D341Med (cell line): ENCODE measurements at regions not wholly inside any gene's neighbourhood (a gene's known extent, or its start where the extent isn't known, plus 50 kb on each side); places are given as distances from the start of the nearest gene placed in this dataset.

ENCODE experiments used
- DNase-seq: peaks from one replicate; pipeline ENCODE4 v3.0.0; 2012; ENCODE audit warnings: low spot score

DNA sequence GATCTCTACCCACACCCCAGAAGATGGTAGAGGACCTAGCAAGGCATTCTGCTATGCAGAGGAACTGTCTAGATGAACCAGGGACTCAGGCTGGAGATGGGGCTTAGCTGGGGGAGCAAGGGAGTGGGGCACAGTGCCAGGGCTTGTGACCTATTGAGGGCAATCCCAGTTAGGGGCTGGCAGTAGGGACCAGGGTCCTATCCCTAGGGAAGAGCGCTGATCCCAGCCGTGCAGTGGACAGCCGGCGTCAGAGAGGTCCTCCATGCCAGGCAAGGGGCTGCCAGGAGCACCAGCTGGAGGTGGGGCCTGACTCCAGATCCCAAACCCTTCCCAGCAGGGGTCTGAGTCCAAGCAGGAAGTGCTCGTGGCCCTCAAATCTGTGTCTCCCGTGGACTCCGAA is 52.7 kb upstream of the NEURL1B start:
- no peak for DNase-seq

DNA sequence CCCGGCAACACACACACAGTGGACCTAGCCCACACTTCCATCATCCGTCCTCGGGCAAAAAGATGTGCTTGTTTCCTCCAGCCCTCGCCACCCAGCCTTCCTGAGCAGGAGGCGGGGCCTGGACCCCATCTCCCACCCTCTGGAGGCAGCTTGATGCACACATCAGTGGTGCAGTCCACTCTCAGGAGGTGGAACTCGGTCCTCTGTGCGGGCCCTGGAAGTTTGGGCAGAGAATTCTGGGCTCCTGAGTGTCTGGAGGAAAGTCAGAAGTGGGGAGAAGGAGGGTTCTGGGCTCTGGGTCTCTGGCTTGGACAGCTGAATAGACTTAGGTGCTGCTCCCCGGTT is 54.0 kb upstream of the NEURL1B start:
- no peak for DNase-seq

DNA sequence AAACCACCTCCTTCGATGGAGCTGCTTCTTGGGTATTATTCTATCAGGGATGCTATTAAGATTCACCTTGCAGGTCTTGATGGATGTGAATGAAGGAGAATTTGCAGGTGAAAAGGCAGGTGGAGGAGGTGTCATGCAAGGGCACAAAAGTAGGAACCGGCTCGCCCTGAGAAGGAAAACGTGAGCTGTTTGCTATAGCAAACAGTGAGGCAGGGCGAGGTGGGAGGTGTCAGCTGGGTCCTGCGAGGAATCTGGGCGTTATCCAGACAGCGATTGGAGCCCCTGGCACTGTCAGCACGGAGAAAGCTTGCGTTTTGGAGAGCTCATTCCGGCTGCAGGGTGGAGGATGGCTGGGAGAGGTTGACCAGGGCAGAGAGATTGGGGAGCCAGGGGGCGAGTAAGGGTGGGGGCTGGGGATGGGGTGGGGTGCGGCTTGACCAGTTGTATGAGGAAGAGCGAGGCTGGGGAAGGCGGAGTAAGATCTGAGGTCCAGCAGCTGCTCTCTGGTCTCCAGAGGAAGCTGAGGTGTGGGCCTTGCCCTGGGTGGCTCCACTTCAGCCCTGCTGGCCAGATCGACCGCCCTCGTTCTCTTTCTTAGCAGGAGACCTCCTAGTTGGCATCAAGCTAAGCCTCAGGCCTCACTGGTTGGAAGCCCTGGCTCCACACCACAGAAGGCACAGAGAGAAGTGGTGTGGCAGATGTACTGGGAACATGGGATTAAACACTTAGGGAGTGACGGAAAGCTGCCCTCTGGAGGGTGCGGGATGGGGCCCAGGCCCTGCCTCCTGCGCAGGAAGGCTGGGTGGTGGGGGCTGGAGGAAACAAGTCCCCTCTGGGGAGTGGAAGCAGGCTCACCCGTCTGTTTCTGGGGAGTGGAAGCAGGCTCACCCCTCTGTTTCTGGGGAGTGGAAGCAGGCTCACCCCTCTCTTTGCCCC is 54.7 kb upstream of the NEURL1B start:
- DNase-seq: no peak

DNA sequence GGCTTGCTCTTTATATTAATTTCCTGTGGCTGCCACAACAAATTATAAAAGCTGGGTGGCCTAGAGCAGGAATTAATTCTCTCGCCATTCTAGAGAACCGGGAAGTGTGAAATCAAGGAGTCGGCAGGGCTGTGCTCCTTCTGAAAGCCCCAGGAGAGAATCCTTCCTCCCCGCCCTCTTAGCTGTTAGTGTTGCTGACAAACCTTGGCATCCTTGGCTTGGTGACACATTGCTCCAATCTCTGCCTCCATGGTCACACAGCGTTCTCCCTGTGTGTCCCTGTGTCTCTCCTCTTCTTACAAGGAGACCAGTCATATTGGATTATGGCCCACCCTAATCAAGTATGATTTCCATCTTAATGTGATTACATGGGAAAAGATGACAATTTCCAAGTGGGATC is 55.9 kb upstream of the NEURL1B start:
- DNase-seq: no peak

DNA sequence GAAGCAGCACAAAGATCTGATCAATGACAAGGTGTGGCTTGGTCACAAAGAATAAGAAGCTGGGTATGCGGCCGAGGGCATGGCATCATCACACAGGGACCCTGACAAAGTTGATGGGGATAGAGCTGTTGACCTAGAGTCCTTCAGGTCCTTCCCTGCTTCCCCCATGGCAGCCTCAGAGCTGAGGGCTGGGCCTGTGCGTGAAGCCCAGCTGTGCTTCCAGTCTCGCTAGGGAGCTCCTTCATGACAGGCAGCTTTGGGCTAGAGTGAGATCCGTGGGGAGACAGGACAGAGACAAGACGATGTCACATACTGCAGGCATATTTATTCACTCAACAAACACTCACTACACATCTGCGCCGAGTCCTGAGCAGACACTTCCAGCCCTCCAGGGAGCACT is 56.4 kb upstream of the NEURL1B start:
- DNase-seq: no peak

DNA sequence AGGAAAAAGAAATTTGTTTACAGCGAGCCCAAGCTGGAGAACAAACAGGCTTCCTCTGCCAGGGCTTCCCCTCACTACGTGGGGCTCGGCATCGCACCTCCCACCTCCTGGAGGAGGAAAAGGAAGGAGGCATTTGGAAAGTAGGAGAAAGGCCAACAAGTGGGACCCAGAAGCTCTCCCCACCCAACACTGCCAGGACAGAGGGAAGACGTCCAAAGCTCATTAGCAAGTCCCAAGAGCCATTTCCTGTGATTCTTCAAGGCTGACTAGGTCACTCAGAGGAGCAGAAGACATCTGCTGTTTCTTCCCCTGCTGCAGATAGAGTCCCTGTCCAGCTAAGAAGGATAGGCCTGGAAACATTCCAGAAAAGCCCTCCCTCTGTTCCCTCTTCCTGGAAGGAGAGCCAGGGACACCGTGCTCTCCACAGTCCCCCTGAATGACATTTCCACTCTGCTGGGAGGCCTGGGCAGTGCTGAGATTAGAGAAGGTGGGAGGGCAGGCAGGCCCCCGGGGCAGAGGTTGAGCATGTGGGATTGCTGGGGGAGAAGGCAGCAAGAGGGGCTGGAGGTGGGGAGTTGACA is 57.0 kb upstream of the NEURL1B start:
- DNase-seq: no peak

DNA sequence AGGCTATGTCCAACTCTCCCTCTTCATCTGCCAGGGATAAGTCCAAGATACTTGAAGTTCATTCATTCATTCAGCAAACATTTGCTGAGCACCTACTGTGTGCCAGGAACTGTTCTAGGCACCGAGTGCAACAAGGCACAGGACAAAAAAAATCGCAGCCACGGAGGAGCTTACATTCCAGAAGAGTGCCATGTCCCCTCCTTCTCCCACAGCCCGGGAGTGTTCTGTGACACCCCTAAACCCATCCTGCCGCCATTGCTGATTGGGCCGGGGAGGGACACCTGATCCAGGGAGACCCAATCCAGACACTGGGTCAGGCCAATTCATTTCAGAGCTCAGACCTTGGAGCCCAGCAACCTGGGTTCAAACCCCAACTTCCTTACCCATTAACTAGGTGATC is 58.1 kb upstream of the NEURL1B start:
- no peak for DNase-seq

DNA sequence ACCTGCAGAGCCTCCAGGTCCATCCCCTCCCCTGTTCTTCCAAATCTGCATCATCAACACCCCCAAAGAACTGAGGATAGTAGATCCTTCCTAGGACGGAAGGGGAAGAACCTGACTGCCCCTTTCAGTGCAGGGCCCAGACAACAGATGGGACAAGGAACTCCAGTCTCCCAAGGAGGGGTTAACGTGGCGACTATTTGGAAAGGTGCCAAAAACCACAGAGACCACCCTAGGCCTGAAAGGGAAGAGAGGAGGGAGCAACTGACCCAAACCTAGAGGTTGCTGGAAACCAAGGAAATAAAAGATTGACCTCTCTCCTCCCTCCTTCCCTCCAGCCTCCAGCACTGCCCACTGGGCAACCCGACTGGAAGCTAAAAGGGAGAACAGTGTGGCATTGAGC is 59.7 kb upstream of the NEURL1B start:
- DNase-seq: no peak

DNA sequence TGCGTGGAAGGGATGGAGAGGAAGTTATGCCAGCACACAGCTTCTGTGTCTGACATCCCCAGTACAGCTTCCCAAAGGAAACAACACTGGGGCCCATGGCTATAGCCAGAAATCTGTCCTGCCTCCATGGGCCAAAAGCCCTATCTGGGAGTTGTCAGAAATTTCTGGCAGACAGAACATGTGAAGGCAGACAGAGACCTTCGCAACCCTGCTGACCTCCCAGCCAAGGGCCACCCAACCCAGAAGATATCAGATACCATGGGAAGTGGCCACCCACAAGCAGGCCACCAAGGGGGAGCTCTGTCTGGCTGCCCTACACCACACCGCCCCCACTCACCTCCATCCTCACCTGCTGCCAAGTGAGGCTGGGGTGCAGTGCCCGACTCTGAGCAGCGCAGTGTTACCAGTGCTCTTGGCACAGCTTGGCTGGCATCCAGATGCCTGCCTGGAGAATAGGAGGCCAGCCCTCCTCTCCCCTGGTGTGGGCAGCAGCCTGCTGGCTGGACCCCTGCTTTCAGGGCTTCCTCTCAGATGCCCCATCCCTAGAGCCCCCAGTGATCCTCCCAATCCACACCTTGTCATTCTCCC is 61.6 kb upstream of the NEURL1B start:
- DNase-seq: no peak

DNA sequence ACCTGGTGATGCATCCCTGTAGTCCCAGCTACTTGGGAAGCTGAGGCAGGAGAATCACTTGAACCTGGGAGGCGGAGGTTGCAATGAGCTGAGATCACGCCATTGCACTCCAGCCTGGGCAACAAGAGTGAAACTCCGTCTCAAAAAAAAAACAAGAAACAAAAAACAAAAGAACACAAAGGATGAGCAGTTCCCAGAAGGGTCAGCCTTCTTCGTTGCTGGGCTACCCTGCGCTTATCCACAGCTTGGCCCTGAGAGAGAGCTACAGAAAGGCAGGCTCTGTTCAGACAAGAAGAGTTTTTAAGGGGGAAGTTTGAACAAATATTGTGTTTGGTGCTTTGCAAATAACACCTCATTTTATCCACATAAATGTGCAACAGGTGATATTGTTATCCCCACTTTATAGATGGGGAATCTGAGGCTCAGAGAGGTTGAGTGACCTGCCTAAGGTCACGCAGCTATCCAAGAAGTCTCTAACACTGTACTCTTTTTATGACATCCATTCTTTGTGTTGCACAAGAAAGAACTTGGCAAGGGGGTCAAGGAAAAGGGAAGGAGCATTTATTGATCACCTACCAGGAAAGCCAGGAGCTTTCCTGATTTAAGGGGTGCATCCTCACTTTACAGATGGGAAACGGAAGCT is 63.7 kb upstream of the NEURL1B start:
- DNase-seq: no peak

DNA sequence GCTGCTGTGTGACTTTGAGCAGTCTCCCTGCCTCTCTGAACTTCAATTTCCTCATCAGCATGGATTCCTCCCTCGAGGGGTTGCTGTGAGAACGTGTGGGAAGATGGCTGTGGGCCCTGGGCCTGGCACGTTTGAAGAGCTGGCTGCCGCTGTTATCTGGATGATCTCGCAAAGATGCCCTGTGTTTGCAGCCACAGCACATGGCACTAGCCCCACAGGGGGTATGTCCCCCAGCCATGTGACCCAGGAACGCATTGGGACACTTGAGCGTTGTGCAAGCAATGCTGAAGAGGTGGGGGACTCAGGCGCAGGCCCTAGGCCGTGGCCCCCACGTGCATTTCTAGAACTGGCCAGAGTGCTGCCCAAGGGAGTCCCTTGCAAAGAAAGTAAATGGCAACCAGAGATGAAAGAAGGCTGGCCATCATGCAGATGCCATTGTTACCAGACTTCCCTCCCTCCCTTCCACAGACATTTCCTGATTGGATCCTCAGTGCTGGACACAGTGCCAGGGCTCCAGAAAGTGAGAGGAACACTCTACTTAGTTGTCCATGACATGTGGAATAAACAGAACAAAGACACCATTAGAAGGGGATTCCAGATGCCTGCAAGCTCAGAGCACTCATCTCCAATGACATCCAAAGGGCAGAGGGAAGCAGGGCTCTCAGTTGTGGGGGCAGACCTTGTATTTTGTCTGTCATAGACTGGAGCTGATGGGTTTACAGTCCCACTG is 65.1 kb upstream of the NEURL1B start:
- DNase-seq: no peak

DNA sequence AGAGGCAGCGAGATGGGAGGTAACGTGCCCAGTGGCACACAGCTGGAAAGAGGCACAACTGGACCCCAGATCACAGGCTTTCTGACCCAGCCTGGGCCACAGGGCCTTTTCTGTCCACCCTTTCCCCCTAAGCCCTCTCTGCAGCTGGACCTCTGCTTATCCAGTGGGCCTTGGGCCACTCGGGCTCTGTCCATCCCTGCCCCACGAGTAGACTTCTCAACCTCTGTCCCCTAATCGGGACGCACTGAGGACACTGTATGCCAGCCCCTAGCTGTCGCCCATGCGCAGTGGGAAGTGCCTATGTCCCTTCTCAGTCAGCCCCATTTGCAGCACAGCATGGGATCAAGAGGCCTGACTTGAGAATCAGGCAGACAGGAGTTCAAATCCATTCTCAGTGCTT is 65.6 kb upstream of the NEURL1B start:
- no peak for DNase-seq

DNA sequence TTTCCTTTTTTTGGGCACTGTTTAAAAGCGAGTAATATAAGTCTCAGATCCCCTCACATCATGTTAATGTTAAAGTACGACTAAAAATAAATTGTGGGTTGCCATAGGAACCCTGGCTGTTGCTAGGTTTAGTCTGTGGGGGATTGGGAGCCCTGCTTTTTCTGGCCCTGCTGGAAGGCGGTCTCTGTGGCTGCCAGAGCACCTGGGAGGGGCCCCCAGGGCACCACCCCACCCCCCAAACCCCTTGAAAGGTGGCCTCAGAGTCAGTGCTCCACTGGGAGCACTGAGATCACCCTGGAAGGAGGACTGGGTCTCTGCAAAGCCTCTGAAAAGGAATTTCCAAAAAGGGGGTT is 66.2 kb upstream of the NEURL1B start:
- DNase-seq: no peak

DNA sequence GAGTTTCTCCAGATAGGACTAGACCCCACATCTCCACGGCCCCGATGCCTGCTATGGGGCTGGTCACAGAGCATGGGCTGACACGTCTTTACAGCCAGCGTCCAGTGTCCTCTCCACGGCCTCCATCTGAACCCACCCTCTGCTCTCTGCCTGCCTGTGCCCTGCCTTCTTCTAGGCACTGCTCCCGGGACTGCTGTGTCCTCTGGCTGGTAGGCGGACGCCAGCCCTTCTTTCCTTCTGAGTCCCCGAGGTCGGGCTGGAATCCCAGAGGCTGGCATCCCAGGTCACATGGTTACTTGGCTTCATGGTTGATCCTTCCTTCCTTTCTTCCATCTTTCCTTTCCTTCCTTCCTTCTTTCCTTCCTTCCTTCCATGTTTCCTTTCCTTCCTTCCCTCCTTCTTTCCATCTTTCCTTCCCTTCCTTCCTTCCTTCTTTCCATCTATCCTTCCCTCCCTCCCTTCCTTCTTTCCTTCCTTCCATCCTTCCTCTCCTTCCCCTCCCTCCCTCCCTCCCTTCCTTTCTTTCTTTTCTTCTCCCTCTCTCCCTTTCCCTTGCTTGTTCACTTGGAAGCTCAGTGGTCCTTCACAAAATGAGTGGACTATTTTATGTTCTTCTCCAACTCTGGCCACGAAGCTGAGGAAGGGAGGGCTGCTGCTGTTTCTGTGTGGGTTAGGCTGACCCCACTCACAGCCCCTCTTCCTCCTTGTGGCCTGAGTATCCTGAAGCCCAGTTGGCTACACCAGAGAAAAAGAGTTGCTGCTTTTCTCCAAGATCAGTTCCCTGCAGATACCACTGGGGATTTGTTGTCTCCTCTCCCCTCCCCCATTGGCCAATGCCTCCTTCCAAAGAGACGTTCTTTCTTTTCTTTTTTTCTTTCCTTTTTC is 66.8 kb upstream of the NEURL1B start:
- no peak for DNase-seq

DNA sequence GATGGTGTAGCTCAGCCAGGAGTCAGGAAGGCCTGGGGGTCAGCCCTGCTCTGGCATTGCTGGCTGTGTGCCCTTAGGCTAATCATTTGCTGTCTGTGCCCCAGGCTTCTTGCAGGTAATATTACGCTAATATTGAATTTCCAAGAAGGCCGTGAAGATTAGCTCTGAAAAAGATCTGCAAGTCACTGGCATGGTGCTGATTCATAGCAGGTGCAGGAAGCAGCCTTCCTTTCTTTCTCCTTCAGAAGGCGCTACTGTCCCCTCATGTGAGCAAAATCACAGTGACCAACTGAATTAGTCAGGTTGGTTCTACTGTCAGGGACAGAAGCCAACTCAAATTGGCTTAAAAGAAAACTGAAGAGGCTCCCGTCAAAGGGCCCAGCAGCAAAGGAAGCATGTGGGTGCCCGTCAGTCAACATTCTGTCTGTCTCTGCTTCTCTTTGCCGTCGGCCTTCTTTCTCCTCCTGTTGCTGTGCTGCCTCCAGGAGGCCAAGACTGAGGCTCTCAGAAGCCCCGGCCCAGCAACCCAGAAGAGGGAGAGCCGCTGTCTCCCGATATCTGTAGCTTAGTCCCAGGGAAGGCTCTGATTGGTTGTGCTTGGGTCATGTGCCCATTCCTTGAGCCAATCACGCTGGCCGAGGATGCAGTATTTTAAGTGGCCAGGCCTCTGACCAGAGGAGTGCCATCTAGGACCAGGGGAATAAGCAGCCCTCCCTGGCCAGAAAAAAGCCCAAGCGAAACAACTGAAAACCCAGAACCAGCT is 67.8 kb upstream of the NEURL1B start:
- DNase-seq: no peak

DNA sequence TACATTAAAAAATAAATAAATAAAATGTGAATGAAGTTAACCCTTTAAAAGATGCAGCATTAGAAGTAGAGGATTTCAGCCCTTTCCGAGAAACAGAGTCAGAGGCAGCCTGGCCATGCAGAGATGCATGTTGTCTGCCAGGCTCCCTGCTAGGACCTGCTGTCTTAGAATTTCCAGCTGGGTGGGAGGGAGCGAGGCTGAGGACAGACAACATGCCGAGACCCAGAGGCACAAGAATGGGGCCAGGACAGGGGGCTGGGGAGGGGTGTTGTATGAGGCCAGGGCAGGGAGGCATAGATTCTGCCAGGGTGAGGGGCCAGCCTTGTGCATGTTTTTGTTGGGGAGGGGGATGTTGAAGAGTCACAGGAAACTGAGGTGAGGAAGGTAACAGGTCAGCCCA is 68.6 kb upstream of the NEURL1B start:
- no peak for DNase-seq

DNA sequence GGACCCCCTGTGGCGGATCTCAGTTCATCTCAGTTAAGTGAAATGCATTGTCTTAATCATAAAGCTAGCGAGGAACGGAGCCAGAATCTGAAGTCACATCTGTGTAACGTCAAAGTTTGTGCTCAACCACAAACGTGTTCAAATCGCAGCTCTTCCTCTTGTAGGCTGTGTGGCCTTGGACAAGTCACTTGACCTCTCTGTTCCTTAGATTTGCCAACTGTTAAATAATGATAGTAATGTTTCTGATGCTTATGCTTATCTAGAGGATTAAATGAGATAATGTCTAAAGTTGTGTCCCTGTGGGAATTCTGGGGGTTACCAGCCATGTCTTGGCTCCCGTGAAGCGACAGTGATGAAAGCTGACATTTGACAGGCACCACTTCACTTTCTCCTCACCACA is 69.2 kb upstream of the NEURL1B start:
- DNase-seq: no peak

DNA sequence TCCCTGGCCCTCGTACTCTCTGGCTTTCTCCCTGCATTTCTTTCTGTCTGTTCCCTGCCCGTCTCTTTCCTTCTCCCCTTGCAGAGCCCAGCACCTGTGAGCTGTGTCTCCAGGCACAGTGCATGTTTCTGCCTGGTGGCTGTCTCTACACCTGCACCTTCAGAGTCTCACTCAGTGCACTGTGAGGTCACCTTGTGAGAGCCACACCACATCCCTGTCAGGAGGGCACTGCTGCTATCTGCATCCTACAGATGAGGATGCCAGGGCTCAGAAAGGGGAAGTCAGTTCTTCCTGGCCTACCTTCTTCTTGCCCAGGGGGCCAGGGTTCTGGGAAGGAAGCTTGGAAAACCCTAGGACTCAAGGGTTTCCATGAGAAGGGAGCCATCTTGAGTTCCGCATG is 69.7 kb upstream of the NEURL1B start:
- no peak for DNase-seq

DNA sequence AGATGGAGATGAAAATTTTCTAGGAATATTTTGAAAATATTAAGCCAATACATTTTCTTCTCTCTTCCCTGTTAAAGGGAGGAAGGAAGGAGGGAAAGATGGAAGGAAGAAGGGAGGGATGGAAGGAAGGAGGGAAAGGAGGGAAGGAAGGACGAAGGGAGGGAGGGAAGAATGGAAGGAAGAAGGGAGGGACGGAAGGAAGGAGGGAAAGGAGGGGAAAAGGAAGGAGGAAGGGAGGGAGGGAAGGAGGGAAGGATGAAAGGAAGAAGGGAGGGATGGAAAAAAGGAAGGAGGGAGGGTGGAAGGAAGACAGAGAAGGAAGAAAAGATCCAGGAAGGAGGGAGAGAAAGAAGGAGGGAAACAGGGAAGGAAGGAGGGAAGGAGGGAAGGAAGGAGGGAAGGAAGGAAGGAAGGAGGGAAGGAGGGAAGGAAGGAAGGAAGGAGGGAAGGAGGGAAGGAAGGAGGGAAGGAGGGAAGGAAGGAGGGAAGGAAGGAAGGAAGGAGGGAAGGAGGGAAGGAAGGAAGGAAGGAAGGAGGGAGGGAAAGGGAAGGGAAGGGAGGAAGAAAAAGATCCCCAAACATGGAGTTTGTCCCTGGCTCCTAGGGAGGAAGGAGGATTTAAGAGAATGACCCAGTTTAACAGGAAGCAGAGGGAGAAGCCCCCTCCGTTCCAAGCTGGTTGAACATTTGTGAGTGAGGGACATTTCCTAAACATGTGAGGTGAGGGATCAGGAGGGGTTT is 70.3 kb upstream of the NEURL1B start:
- no peak for DNase-seq
